ENCODE measurements at regions not wholly inside any gene's neighbourhood (a gene's known extent, or its start where the extent isn't known, plus 50 kb on each side); places are given as distances from the start of the nearest gene placed in this dataset.

DNA sequence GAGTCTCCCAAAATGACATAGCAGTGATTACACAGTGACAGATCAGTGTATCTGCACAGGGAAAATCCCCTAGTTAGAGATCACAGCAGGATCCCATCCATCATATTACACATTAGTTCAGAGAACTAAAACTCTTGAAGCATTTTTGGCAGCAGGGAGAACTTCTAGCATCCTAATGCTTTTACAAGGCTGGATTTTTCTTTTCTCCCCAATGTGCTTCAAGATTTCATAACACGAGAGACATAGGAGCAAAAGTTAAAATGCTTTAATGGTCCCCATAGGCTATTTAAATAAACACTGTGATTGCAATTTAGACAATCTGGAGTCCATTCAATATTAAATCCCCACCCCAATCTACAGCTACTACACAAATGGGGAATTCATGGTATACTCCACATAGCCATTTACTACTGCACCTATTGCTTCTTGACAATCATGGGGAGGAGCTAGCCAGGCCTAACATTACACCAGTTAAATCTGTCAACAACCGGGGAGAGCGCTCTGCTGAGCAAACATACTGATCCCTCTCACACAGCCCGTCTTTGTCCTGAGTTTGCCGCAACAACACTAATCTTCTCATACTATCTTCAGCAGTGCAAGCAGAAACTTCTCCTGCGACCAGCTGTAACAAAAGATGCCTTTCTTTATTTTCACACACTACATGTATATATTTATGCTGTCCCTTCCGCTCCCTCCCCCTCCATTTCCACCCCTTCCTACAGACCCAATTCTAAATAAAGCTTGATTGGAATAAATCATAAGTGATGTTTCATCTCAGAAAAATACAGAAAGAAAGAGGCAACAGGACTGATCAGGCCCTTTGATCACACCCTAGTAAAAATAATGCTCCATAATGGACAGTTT lies 120.3 kb upstream of the SOX5 start:
- H3K4me3 ChIP-seq (ENCODE audit: insufficient read depth, low read depth, low read length): no peak overlapping the region
- peak; percentile 84 for ATAC-seq (ENCODE audit: low read depth)
- DNase-seq: peak; percentile 34
- H2BK5ac ChIP-seq (ENCODE audit: low read depth, low read length, poor library complexity, severe bottlenecking): no peak overlapping the region
- in situ Hi-C loops (cut with MboI; ENCODE audit: low sequenced_read_pairs) (no loop called here), dilution Hi-C loops (cut with HindIII; ENCODE audit: low sequenced_read_pairs, unreplicated experiment) (no loop called here), intact Hi-C loops (cut with micrococcal nuclease) (no loop called here)
- no peak overlapping the region for H4K91ac ChIP-seq (ENCODE audit: insufficient read depth, low read depth, low read length)
- no peak overlapping the region for H2AK5ac ChIP-seq (ENCODE audit: low read depth, low read length)
- no peaks in the 10 kb centered on the region for H3K9me3 ChIP-seq (ENCODE audit: control insufficient read depth, insufficient read depth, low read length)
- no peak overlapping the region; the same call in 1 of the 2 replicates for H3K14ac ChIP-seq (replicated peaks; ENCODE audit: low read depth, low read length)
- no peaks in the 10 kb centered on the region for H4K20me1 ChIP-seq (ENCODE audit: insufficient read depth, low read length)
- H3K4me1 ChIP-seq (ENCODE audit: control insufficient read depth, insufficient read depth, low read length): no peaks in the 10 kb centered on the region; the same call in 1 of the 2 replicates
- WGBS, 2 experiments (ENCODE audit: extremely low coverage in 2 of 2, insufficient read length in 1 of 2): 10% methylated on average over 2 of the region's 7 CpGs; no CpG with 5 or more reads in 1 of the 2 experiments
- no peak overlapping the region for H4K5ac ChIP-seq (ENCODE audit: low read depth, low read length)
- H3K56ac ChIP-seq (ENCODE audit: extremely low read depth, insufficient read depth, low read length): no peak overlapping the region
- no peaks in the 10 kb centered on the region for H3K36me3 ChIP-seq (ENCODE audit: control insufficient read depth, insufficient read depth, low read length)
- H3K9ac ChIP-seq (ENCODE audit: low read depth, low read length): no peak overlapping the region
- H2BK15ac ChIP-seq (ENCODE audit: low read depth, low read length): no peak overlapping the region
- no peaks in the 10 kb centered on the region for H3K9me1 ChIP-seq (ENCODE audit: insufficient read depth, low read length)
- no TSS peak for BruUV-seq (replicated peaks)
- no peak overlapping the region for H2BK120ac ChIP-seq (ENCODE audit: low read depth, low read length)
- no peak overlapping the region for H3K27ac ChIP-seq (ENCODE audit: insufficient read depth, low read length)
- H2AK9ac ChIP-seq (replicated peaks; ENCODE audit: low read depth, low read length, poor library complexity): no peak overlapping the region
- H3K18ac ChIP-seq (ENCODE audit: low read depth, low read length): no peak overlapping the region
- POLR2A ChIA-PET (ENCODE audit: unreplicated experiment): no interaction called here
- no peaks in the 10 kb centered on the region for H3K27me3 ChIP-seq (ENCODE audit: control insufficient read depth, insufficient read depth, low read length)
- CTCF ChIA-PET: no interaction called here
- H3K4me2 ChIP-seq (ENCODE audit: low read depth, low read length): peak overlapping the region; percentile 3; the same call in 1 of the 2 replicates
- H2BK20ac ChIP-seq (ENCODE audit: low read depth, low read length): no peak overlapping the region
- H3K4ac ChIP-seq (ENCODE audit: low read depth, low read length): no peak overlapping the region
- H2AFZ ChIP-seq (replicated peaks; ENCODE audit: low read length, poor library complexity): no peak overlapping the region
- no peaks in the 10 kb centered on the region for H3K79me1 ChIP-seq (ENCODE audit: low read depth in 1 of 2, low read length in 2 of 2)
- H3K23ac ChIP-seq (ENCODE audit: low read depth, low read length): 0 out of 2 replicates have a peak overlapping the region, but pooled peaks have one; percentile 46
- H4K8ac ChIP-seq (ENCODE audit: low read depth in 2 of 2, low read length in 2 of 2): no peak overlapping the region
- TF ChIP-seq MAFK (IDR thresholded peaks at IDR 0.05; ENCODE audit: low read depth, low read length) (no peak), BHLHE40 (IDR thresholded peaks at IDR 0.05; ENCODE audit: low read depth, low read length) (no peak), POLR2A (IDR thresholded peaks at IDR 0.05; ENCODE audit: low read depth, low read length) (no peak), SMC3 (IDR thresholded peaks at IDR 0.05; ENCODE audit: low read depth, low read length) (no peak), RCOR1 (IDR thresholded peaks at IDR 0.05; ENCODE audit: insufficient replicate concordance, low read length) (no peak), MAZ (IDR thresholded peaks at IDR 0.05; ENCODE audit: borderline replicate concordance, low read depth, low read length) (no peak), RFX5 (IDR thresholded peaks at IDR 0.05; ENCODE audit: low read depth, low read length) (no peak), FOS (IDR thresholded peaks at IDR 0.05; ENCODE audit: low read depth, low read length) (no peak), RAD21 (IDR thresholded peaks at IDR 0.05; ENCODE audit: low read length) (no peak), MXI1 (IDR thresholded peaks at IDR 0.05; ENCODE audit: borderline replicate concordance, low read depth, low read length) (no peak), CHD1 (IDR thresholded peaks at IDR 0.05; ENCODE audit: low read depth, low read length) (no peak), CEBPB (IDR thresholded peaks at IDR 0.05; ENCODE audit: low read depth, low read length) (no peak), NFE2L2 (IDR thresholded peaks at IDR 0.05; ENCODE audit: low read depth, low read length) (no peak)
- TF ChIP-seq, protein P1, sequence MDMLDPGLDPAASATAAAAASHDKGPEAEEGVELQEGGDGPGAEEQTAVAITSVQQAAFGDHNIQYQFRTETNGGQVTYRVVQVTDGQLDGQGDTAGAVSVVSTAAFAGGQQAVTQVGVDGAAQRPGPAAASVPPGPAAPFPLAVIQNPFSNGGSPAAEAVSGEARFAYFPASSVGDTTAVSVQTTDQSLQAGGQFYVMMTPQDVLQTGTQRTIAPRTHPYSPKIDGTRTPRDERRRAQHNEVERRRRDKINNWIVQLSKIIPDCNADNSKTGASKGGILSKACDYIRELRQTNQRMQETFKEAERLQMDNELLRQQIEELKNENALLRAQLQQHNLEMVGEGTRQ (IDR thresholded peaks at IDR 0.05; ENCODE audit: low read depth, low read length): no peak
- TF ChIP-seq, protein P2, sequence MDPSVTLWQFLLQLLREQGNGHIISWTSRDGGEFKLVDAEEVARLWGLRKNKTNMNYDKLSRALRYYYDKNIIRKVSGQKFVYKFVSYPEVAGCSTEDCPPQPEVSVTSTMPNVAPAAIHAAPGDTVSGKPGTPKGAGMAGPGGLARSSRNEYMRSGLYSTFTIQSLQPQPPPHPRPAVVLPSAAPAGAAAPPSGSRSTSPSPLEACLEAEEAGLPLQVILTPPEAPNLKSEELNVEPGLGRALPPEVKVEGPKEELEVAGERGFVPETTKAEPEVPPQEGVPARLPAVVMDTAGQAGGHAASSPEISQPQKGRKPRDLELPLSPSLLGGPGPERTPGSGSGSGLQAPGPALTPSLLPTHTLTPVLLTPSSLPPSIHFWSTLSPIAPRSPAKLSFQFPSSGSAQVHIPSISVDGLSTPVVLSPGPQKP (IDR thresholded peaks at IDR 0.05; ENCODE audit: borderline replicate concordance, low read depth, low read length): no peak

Measured in IMR-90 (cell line).